Stimulated activated CD4-positive, alpha-beta T cell treated with anti-CD3 and anti-CD28 coated beads, Interleukin-1b, Interleukin-23, amount 100 ng/mL, for 24 hours (primary cell): ENCODE measurements at regions not wholly inside any gene's neighbourhood (a gene's known extent, or its start where the extent isn't known, plus 50 kb on each side); places are given as distances from the start of the nearest gene placed in this dataset.

Experiments used
- DNase-seq, 4 experiments: peaks; one replicate each; pipeline ENCODE4 v3.0.0-alpha.2; 2020; ENCODE audit warnings: low read depth in 4 of 4, low spot score in 1 of 4

- no peak for DNase-seq
Measured at GRCh38 chr3:176933704-176934103, 263.6 kb downstream of the TBL1XR1 start.

GRCh38 chr3:176932433-176932832 is 264.8 kb downstream of the TBL1XR1 start:
- no peak for DNase-seq

GRCh38 chr3:176931991-176932390 is 265.3 kb downstream of the TBL1XR1 start:
- DNase-seq: no peak

GRCh38 chr3:176930942-176931341 is 266.3 kb downstream of the TBL1XR1 start:
- DNase-seq: no peak

GRCh38 chr3:176928582-176928931 is 268.7 kb downstream of the TBL1XR1 start:
- DNase-seq: no peak

- DNase-seq: no peak
Measured at GRCh38 chr3:176927706-176928581, 269.3 kb downstream of the TBL1XR1 start.

GRCh38 chr3:176927280-176927679 is 270.0 kb downstream of the TBL1XR1 start:
- no peak for DNase-seq

- DNase-seq: no peak
Measured at GRCh38 chr3:176926688-176927087, 270.6 kb downstream of the TBL1XR1 start.

GRCh38 chr3:176926034-176926433 is 271.2 kb downstream of the TBL1XR1 start:
- no peak for DNase-seq

GRCh38 chr3:176920766-176921160 is 276.5 kb downstream of the TBL1XR1 start:
- DNase-seq: no peak

- no peak for DNase-seq
Measured at GRCh38 chr3:176919836-176920765, 277.2 kb downstream of the TBL1XR1 start.

- DNase-seq: no peak
Measured at GRCh38 chr3:176916777-176917176, 280.5 kb downstream of the TBL1XR1 start.

GRCh38 chr3:176914764-176915163 is 282.5 kb downstream of the TBL1XR1 start:
- DNase-seq: no peak

- no peak for DNase-seq
Measured at GRCh38 chr3:176911579-176911978, 285.7 kb downstream of the TBL1XR1 start.

GRCh38 chr3:176909044-176909443 is 288.2 kb downstream of the TBL1XR1 start:
- DNase-seq: no peak

GRCh38 chr3:176906046-176906905 is 291.0 kb downstream of the TBL1XR1 start:
- no peak for DNase-seq

GRCh38 chr3:176905331-176905730 is 292.0 kb downstream of the TBL1XR1 start:
- DNase-seq: no peak

GRCh38 chr3:176904506-176904905 is 292.8 kb downstream of the TBL1XR1 start:
- DNase-seq: no peak

- no peak for DNase-seq
Measured at GRCh38 chr3:176896640-176897039, 300.6 kb downstream of the TBL1XR1 start.

- no peak for DNase-seq
Measured at GRCh38 chr3:176896165-176896564, 301.1 kb downstream of the TBL1XR1 start.

GRCh38 chr3:176879710-176880109 is 317.6 kb downstream of the TBL1XR1 start:
- DNase-seq: no peak
